AG20443 (cell line): ENCODE measurements at regions not wholly inside any gene's neighbourhood (a gene's known extent, or its start where the extent isn't known, plus 50 kb on each side); places are given as distances from the start of the nearest gene placed in this dataset.

ENCODE experiments used
- DNase-seq: peaks from one replicate; pipeline ENCODE4 v3.0.0; 2012; ENCODE audit warnings: low spot score, mixed read lengths

DNA sequence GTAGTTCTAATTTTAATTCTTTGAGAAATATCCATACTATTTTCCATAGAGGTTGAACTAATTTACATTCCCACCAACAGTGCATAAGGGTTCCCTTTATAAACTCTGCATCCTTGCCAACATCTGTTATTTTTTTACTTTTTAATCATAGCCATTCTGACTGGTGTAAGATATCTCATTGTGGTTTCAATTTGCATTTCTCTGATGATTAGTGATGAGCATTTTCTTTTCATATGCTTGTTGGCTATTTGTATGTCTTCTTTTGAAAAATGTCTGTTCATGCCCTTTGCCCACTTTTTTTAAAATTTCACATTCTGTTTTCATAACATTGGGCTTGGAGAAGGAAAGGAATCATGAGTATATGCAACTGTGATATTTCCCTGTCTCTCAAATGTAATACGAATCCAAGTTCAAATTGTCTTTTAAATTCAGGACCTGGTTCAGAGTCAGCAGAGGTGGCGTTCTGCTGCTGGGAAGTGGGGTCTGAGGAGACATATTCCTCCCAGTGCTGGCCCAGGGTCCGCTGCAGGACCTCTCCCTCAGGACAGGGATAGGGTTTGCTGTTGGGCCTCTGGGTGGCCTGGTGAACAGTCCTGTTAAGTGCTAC is 81.2 kb upstream of the ETV6 start:
- DNase-seq = no peak

DNA sequence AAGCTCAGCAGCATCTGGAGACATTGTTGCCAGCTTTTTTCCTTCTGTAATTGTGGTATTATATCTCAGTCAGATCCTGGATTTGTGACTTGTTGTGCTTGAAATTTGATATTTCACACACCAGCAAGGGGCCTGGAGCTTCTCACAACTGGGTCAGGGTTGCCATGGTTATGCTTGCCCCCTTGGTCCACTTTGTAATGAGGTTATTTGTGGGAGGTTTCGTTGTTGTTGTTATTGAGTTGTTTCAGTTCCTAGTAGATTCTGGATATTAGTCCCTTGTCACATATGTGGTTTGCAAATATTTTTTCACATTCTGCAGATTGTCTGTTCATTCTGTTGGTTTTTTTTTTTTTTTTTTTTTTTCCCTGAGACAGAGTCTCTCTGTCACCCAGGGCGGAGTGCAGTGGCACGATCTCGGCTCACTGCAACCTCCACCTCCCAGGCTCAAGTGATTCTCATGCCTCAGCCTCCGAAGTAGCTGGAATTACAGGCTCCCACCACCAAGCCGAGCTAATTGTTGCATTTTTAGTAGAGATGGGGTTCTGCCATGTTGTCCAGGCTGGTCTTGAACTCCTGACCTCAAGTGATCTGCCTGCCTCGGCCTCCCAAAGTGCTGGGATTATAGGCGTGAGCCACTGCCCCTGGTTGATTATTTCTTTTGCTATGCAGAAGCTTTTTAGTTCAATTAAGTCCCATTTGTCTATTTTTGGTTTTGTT is 80.6 kb upstream of the ETV6 start:
- no peak for DNase-seq

DNA sequence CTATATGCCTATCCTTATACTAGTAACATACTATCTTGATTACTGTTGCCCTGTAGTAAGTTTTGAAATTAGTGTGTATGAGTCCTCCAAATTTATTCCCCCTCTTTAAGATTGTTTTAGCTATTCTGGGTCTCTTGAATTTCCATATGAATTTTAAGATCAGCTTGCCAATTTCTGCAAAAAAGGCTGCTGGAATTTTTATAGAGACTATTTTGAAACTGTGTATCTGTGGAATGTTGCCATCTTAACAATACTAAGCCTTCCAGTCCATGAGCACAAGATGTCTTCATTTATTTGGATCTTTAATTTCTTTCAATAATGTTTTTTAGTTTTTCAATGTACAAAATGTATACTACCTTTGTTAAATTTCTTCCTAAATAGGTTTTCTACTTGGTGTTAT is 79.8 kb upstream of the ETV6 start:
- no peak for DNase-seq

DNA sequence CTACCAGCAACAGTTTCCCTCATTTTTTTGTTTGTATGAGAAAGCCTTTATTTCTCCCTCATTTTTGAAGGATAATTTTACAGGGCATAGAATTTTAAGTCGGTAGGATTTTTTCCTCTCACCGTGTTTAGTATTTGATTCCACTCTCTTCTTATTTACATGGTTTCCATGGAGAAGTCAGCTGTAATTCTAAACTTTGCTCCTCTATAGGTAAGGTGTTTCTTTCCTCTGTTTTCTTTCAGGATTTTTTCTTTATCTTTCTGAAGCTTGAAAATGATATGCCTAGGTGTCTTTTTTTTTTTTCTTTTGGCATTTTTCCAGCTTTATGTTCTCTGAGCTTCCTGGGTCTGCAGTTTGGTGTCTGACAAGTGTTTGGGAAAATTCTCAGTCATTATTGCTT is 75.6 kb upstream of the ETV6 start:
- DNase-seq = no peak

DNA sequence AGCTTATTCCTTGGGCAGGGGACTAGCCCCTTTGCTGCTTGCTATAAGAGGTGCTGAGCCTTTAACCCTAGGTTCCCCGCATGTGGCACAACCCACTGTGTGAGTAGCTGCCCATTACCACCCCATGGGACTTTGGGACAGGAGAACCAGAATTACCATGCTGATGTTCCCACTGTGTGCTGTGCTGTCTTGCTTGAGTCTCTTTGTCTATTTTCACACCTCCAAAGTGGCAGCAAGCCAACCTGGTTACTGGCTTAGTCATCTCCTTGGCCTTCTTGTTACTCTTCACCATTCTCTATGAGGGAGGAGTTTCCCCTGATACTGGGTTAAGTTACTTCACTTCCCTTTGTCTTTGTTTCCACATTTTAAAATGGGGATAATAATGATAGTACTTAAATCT is 73.4 kb upstream of the ETV6 start:
- peak; percentile 30 for DNase-seq

- peak; percentile 63 for DNase-seq
Observed at GRCh38 chr12:11577658-11578260, 71.7 kb upstream of the ETV6 start.

DNA sequence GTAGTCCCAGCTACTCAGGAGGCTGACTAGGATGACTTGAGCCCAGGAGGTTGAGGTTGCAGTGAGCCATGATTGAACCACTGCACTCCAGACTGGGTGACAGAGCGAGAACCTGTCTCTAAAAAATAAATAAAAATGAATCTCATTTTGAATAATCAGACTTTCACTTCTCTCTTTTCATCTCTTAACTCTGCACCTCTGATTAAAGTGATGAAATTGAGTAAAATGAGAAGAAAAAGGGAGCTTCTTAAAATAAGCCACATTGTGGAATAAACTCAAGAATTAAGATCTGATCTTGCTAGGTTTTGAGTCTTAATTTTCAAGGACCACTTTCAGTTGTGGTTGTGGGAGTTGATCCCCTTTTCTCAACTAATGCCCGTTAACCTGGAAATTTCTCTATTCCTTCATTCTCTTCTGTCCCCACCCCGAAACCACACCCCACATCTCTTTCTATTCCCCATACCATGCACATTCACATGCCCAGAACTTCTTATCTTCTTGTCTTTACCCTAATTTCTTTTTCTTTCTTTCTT is 70.9 kb upstream of the ETV6 start:
- DNase-seq = no peak

GRCh38 chr12:11580125-11580751 is 69.2 kb upstream of the ETV6 start:
- peak; percentile 74 for DNase-seq

DNA sequence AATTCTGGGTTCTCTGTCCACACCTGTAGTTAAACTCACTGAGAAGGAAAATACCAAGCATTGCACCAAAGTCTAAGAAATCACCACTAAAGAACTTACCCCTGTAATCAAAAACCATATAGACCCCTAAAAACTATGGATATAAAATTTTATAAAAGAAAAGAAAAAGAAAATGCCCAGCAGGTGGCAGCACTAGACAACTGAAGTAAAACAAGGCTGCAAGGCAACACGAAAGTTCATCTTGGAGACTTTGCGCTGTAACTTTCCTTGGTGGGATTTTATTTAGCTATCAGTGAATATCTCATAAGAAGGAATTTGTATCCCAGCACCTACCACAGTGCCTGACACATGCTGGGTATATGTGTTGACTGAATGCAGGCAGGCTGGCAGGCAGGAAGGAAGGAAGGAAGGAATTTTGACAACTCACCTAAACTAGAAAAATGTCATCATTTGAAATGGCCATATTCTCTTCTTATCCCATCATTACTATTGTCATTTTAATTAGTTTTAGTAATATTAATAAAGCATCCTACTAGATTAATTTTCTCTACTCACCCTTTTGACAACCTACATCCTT is 68.2 kb upstream of the ETV6 start:
- peak; percentile 57 for DNase-seq

DNA sequence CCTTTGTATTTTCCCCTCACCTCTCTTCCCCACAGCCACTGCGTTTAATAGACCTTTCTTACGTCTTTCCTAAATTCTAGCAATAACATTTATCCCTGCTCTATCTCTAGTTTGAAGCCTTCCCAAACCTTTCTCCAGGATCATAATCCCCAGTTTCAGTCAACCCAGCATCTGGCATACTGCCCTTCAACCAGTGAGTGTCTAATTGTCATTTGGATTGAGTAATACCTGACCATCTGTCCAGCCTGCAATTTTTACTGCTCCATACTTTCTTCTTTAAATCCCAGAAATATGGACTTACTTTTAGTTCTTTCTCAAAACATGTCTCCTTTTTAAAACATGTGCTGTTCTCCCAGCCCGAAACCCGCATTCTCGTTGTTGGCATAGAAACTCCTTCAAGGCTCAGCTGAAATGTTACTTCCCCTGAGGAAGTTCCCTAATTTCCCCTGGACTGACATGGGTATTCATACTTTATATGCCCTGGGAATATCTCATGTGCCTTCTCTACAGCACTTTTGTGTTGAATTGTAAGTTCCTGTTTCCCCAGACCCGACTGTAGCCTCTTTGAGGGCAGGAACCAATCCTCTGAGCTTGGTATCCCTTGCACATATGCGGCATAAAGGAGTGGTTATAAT is 65.1 kb upstream of the ETV6 start:
- no peak for DNase-seq

DNA sequence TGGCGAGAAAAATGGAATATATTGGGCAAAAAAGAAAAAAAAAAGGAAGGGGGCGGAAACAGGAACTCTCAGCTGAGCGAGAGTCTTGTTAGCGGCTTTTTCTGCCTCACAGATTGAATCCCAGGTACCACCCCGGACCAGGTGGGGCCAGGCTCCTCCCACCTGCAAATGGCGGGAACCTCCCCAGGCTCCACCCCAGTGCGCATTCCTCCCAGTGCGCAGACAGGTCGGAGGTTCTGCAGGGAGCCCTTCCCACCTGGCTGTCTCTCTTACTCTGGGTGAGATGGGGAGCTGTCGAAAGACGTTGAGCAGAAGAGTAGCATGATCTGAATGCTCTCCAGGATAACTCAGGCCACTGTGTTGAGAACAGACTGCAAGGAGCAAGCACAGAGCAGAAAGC is 57.0 kb upstream of the ETV6 start:
- no peak for DNase-seq

- DNase-seq = no peak
Observed at GRCh38 chr12:11593013-11593412, 56.5 kb upstream of the ETV6 start.

- no peak for DNase-seq
Observed at GRCh38 chr12:11595080-11595479, 54.4 kb upstream of the ETV6 start.

DNA sequence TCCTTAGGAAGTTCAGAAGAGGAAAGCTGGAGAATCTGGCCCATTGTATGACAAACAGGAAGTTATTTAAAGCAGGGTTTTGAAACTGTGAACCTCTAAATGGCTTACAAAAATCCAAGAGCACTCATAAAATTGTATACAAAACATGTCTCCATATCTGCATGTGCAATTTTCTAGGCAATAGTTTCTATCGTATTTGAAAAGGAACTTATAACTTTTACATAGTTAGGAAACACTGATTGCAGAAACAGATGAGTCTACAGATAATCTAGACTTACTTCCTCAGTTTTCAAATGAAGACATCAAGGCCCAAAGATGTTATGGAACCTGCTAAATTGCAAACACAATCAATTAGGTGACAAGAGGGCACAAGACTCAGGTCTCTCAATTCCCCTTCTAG is 53.3 kb upstream of the ETV6 start:
- DNase-seq = no peak

DNA sequence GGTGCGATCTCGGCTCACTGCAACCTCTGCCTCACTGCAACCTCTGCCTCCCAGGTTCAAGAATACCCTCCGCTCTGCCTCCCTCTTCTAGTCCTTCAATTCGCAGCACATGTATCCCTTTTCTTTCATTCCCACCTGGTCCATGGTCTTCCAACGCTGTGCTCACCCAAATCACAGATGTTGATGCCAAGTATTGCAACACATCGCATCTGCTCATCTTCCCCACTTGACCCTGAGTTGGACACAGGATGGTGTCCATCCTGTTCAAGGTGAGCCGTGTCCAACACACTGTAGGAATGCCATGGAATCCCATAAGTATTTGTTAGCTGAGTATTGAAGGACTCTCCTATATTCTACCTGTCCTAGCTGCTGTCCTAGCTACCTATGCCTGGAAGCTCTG is 50.6 kb upstream of the ETV6 start:
- no peak for DNase-seq
